ENCODE measurements at regions not wholly inside any gene's neighbourhood (a gene's known extent, or its start where the extent isn't known, plus 50 kb on each side); places are given as distances from the start of the nearest gene placed in this dataset.

- TF ChIP-seq CTCF (conservative IDR thresholded peaks at IDR 0.05) (no peak), ZFX (IDR thresholded peaks at IDR 0.05) (no peak)
Measured at GRCh38 chr1:244998717-244999346, 134.5 kb upstream of the HNRNPU start.

Data from C4-2B (cell line).